ENCODE measurements at regions not wholly inside any gene's neighbourhood (a gene's known extent, or its start where the extent isn't known, plus 50 kb on each side); places are given as distances from the start of the nearest gene placed in this dataset.

GRCh38 chr5:26700759-26701384 is 337.5 kb downstream of the CDH9 start:
- no CpG with 5 or more reads among the region's 2 CpGs for WGBS, 2 experiments (ENCODE audit: extremely low coverage in 2 of 2, insufficient read length in 1 of 2)
- H3K4ac ChIP-seq (ENCODE audit: low read depth, low read length), result no peak overlapping the region
- H3K9ac ChIP-seq (ENCODE audit: low read depth, low read length), result no peak overlapping the region
- no peak overlapping the region for H2BK20ac ChIP-seq (ENCODE audit: low read depth, low read length)
- no peak overlapping the region for H4K91ac ChIP-seq (ENCODE audit: insufficient read depth, low read depth, low read length)
- no peak overlapping the region for H3K56ac ChIP-seq (ENCODE audit: extremely low read depth, insufficient read depth, low read length)
- H2BK120ac ChIP-seq (ENCODE audit: low read depth, low read length), result no peak overlapping the region
- H3K4me3 ChIP-seq (ENCODE audit: insufficient read depth, low read depth, low read length), result no peak overlapping the region
- no peaks in the 10 kb centered on the region for H3K79me1 ChIP-seq (ENCODE audit: low read depth in 1 of 2, low read length in 2 of 2)
- ATAC-seq (ENCODE audit: low read depth) (no peak), DNase-seq (no peak)
- ChIA-PET CTCF (interaction anchor here (0.5 kb wide), 1 partner anchor 68 kb away, joined by 3 read pairs; no protein-coding TSS in a partner anchor), POLR2A (ENCODE audit: unreplicated experiment) (no interaction called here)
- in situ Hi-C loops (cut with MboI; ENCODE audit: low sequenced_read_pairs) (no loop called here), dilution Hi-C loops (cut with HindIII; ENCODE audit: low sequenced_read_pairs, unreplicated experiment) (no loop called here), intact Hi-C loops (cut with micrococcal nuclease) (no loop called here)
- H2AK5ac ChIP-seq (ENCODE audit: low read depth, low read length), result no peak overlapping the region
- H2BK5ac ChIP-seq (ENCODE audit: low read depth, low read length, poor library complexity, severe bottlenecking), result no peak overlapping the region
- BruUV-seq (replicated peaks), result no TSS peak
- H2BK15ac ChIP-seq (ENCODE audit: low read depth, low read length), result no peak overlapping the region
- H4K8ac ChIP-seq (ENCODE audit: low read depth in 2 of 2, low read length in 2 of 2), result no peak overlapping the region
- no peak overlapping the region for H3K18ac ChIP-seq (ENCODE audit: low read depth, low read length)
- H3K9me3 ChIP-seq (ENCODE audit: control insufficient read depth, insufficient read depth, low read length), result no peaks in the 10 kb centered on the region
- H3K14ac ChIP-seq (replicated peaks; ENCODE audit: low read depth, low read length), result no peak overlapping the region
- no peak overlapping the region for H2AK9ac ChIP-seq (replicated peaks; ENCODE audit: low read depth, low read length, poor library complexity)
- H3K4me1 ChIP-seq (ENCODE audit: control insufficient read depth, insufficient read depth, low read length), result no peaks in the 10 kb centered on the region
- TF ChIP-seq CHD1 (IDR thresholded peaks at IDR 0.05; ENCODE audit: low read depth, low read length) (no peak), NFE2L2 (IDR thresholded peaks at IDR 0.05; ENCODE audit: low read depth, low read length) (no peak), ELK1 (IDR thresholded peaks at IDR 0.05; ENCODE audit: borderline replicate concordance, low read depth, low read length) (no peak), MAZ (IDR thresholded peaks at IDR 0.05; ENCODE audit: borderline replicate concordance, low read depth, low read length) (no peak), SMC3 (IDR thresholded peaks at IDR 0.05; ENCODE audit: low read depth, low read length) (no peak), USF2 (IDR thresholded peaks at IDR 0.05; ENCODE audit: low read depth, low read length) (no peak)
- H3K27me3 ChIP-seq (ENCODE audit: control insufficient read depth, insufficient read depth, low read length), result no peaks in the 10 kb centered on the region
- H3K4me2 ChIP-seq (ENCODE audit: low read depth, low read length), result no peak overlapping the region
- H3K36me3 ChIP-seq (ENCODE audit: control insufficient read depth, insufficient read depth, low read length), result no peaks in the 10 kb centered on the region
- no peaks in the 10 kb centered on the region for H4K20me1 ChIP-seq (ENCODE audit: insufficient read depth, low read length)
- no peaks in the 10 kb centered on the region for H3K9me1 ChIP-seq (ENCODE audit: insufficient read depth, low read length)
- no peak overlapping the region for H3K27ac ChIP-seq (ENCODE audit: insufficient read depth, low read length)
- no peak overlapping the region for H2AFZ ChIP-seq (replicated peaks; ENCODE audit: low read length, poor library complexity)
- no peak overlapping the region for H3K23ac ChIP-seq (ENCODE audit: low read depth, low read length)
- H4K5ac ChIP-seq (ENCODE audit: low read depth, low read length), result no peak overlapping the region

Data from IMR-90 (cell line).